GM23338 (cell line): ENCODE measurements at regions not wholly inside any gene's neighbourhood (a gene's known extent, or its start where the extent isn't known, plus 50 kb on each side); places are given as distances from the start of the nearest gene placed in this dataset.

Experiments used
- CREB1 ChIP-seq: fragments of 250-450 bp; sonication (Bioruptor Pico); IDR thresholded peaks from 2 replicates; pipeline ENCODE4 v1.5.0; 2020; ENCODE audit warnings: low read depth, mild to moderate bottlenecking, moderate library complexity
- EZH2 ChIP-seq: fragments of 200-600 bp; sonication (generic); IDR thresholded peaks from one replicate; pipeline ENCODE4 v1.8.0; 2017; ENCODE audit warnings: antibody characterized with exemption, mild to moderate bottlenecking, low read depth; ENCODE audit not compliant: unreplicated experiment
- EZH2phosphoT487 ChIP-seq: fragments of 200-600 bp; sonication (generic); IDR thresholded peaks from one replicate; pipeline ENCODE4 v1.8.1; 2018; ENCODE audit warnings: antibody characterized with exemption; ENCODE audit not compliant: unreplicated experiment
- POLR2AphosphoS5 ChIP-seq: IDR thresholded peaks from 2 replicates; pipeline ENCODE4 v1.6.1; 2016; ENCODE audit warnings: antibody characterized with exemption, low read depth
- REST ChIP-seq: IDR thresholded peaks from one replicate; pipeline ENCODE4 v1.6.1; 2018; ENCODE audit warnings: antibody characterized with exemption; ENCODE audit not compliant: unreplicated experiment
- ZNF114 ChIP-seq: fragments of 250-450 bp; sonication (Bioruptor Pico); IDR thresholded peaks from 2 replicates; pipeline ENCODE4 v1.5.0; 2020; ENCODE audit warnings: mild to moderate bottlenecking, moderate library complexity
- TF ChIP-seq, protein P1 (sequence below), 2 experiments: fragments of 200-600 bp in 1 of 2; sonication (generic) in 1 of 2; conservative IDR thresholded peaks; 2 replicates each; pipeline versions ENCODE4 v1.5.1 to v1.6.1; 2016 to 2017; ENCODE audit warnings: antibody characterized with exemption in 2 of 2, low read depth in 2 of 2, mild to moderate bottlenecking in 2 of 2, moderate library complexity in 1 of 2

GRCh38 chr4:164023214-164023613 lies 528.7 kb downstream of the TMA16 start:
- TF ChIP-seq, protein P1, sequence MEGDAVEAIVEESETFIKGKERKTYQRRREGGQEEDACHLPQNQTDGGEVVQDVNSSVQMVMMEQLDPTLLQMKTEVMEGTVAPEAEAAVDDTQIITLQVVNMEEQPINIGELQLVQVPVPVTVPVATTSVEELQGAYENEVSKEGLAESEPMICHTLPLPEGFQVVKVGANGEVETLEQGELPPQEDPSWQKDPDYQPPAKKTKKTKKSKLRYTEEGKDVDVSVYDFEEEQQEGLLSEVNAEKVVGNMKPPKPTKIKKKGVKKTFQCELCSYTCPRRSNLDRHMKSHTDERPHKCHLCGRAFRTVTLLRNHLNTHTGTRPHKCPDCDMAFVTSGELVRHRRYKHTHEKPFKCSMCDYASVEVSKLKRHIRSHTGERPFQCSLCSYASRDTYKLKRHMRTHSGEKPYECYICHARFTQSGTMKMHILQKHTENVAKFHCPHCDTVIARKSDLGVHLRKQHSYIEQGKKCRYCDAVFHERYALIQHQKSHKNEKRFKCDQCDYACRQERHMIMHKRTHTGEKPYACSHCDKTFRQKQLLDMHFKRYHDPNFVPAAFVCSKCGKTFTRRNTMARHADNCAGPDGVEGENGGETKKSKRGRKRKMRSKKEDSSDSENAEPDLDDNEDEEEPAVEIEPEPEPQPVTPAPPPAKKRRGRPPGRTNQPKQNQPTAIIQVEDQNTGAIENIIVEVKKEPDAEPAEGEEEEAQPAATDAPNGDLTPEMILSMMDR (conservative IDR thresholded peaks at IDR 0.05; ENCODE audit: low read depth in 2 of 2), result peak; percentile 54 to 65
- TF ChIP-seq ZNF114 (CRISPR knock-in tag), result no peak
- no peak for TF ChIP-seq REST
- no peak for TF ChIP-seq CREB1
- TF ChIP-seq EZH2, result no peak
- TF ChIP-seq POLR2AphosphoS5, result no peak
- no peak for TF ChIP-seq EZH2phosphoT487
